CD14-positive monocyte (primary cell): ENCODE measurements at regions not wholly inside any gene's neighbourhood (a gene's known extent, or its start where the extent isn't known, plus 50 kb on each side); places are given as distances from the start of the nearest gene placed in this dataset.

Source experiments
- DNase-seq, 3 donors: peaks; one replicate each; pipeline ENCODE4 v3.0.0-alpha.2; 2011 to 2022
- H2AFZ ChIP-seq: 2 replicates; pipeline ENCODE4 v1.6.0; 2012; ENCODE audit warnings: mild to moderate bottlenecking, low read depth, low read length, inconsistent platforms; ENCODE audit not compliant: insufficient read depth, poor library complexity, severe bottlenecking
- H3K27ac ChIP-seq, 2 donors: 1 replicate in 1 of 2; 2 replicates in 1 of 2; pipeline ENCODE4 v1.5.1; 2012 to 2013; ENCODE audit warnings: low read length in 2 of 2, control low read depth in 1 of 2, inconsistent platforms in 1 of 2, low read depth in 1 of 2, mild to moderate bottlenecking in 1 of 2
- H3K27me3 ChIP-seq, 2 donors: one replicate each; pipeline versions ENCODE4 v1.6.0 to v1.6.1; 2011 to 2013; ENCODE audit warnings: low read length in 2 of 2; ENCODE audit not compliant: control insufficient read depth in 2 of 2, insufficient read depth in 2 of 2
- H3K36me3 ChIP-seq, 2 donors: replicated peaks in 1 of 2; 1 replicate in 1 of 2; 2 replicates in 1 of 2; pipeline versions ENCODE4 v1.5.1 to v1.6.1; 2012 to 2013; ENCODE audit warnings: low read length in 2 of 2, control low read depth in 1 of 2, inconsistent platforms in 1 of 2, mild to moderate bottlenecking in 1 of 2; ENCODE audit not compliant: insufficient read depth in 2 of 2, control insufficient read depth in 1 of 2
- H3K4me1 ChIP-seq, 2 donors: 1 replicate in 1 of 2; 2 replicates in 1 of 2; pipeline versions ENCODE4 v1.5.1 to v1.6.1; 2012 to 2013; ENCODE audit warnings: low read length in 2 of 2, control low read depth in 1 of 2, inconsistent platforms in 1 of 2, mild to moderate bottlenecking in 1 of 2, moderate library complexity in 1 of 2; ENCODE audit not compliant: insufficient read depth in 2 of 2, control insufficient read depth in 1 of 2
- H3K4me2 ChIP-seq: replicated peaks from 2 replicates; pipeline ENCODE3; 2012; ENCODE audit warnings: low read length, moderate library complexity, mild to moderate bottlenecking; ENCODE audit not compliant: poor library complexity, severe bottlenecking; ENCODE audit errors: extremely low read depth
- H3K4me3 ChIP-seq, 3 experiments: fragments of 200-600 bp in 1 of 3; sonication (generic) in 1 of 3; replicated peaks in 1 of 3; 1 replicate in 2 of 3; 2 replicates in 1 of 3; pipeline ENCODE4 v1.5.1; 2011 to 2013; ENCODE audit warnings: low read length in 3 of 3, mild to moderate bottlenecking in 3 of 3, control low read depth in 2 of 3, low read depth in 2 of 3, inconsistent platforms in 1 of 3, moderate library complexity in 1 of 3
- H3K79me2 ChIP-seq: 2 replicates; pipeline ENCODE4 v1.6.0; 2012; ENCODE audit warnings: mild to moderate bottlenecking, control low read depth, inconsistent platforms, low read length, moderate library complexity; ENCODE audit not compliant: insufficient read depth
- H3K9ac ChIP-seq: 2 replicates; pipeline ENCODE4 v1.6.0; 2017; ENCODE audit warnings: low read length, mild to moderate bottlenecking; ENCODE audit not compliant: insufficient read depth, poor library complexity, severe bottlenecking
- H3K9me3 ChIP-seq, 2 donors: replicated peaks in 1 of 2; 1 replicate in 1 of 2; 2 replicates in 1 of 2; pipeline versions ENCODE4 v1.5.1 to v1.6.1; 2012 to 2013; ENCODE audit warnings: low read length in 2 of 2, control low read depth in 1 of 2; ENCODE audit not compliant: control insufficient read depth in 1 of 2, insufficient read depth in 1 of 2
- H4K20me1 ChIP-seq: 2 replicates; pipeline ENCODE4 v1.6.0; 2012; ENCODE audit warnings: mild to moderate bottlenecking, low read length, control low read depth, moderate library complexity; ENCODE audit not compliant: insufficient read depth
- H3K27ac Mint-ChIP-seq, 7 donors: one replicate each; pipeline ENCODE4 v1.8.0; 2020; ENCODE audit warnings: mild to moderate bottlenecking in 7 of 7, mixed read lengths in 7 of 7, moderate library complexity in 6 of 7, inconsistent platforms in 2 of 7
- H3K27me3 Mint-ChIP-seq, 3 donors: one replicate each; pipeline ENCODE4 v1.8.0; 2021 to 2022; ENCODE audit warnings: low read depth in 3 of 3, mild to moderate bottlenecking in 3 of 3, mixed read lengths in 3 of 3, moderate library complexity in 3 of 3, inconsistent platforms in 1 of 3
- H3K36me3 Mint-ChIP-seq, 2 donors: one replicate each; pipeline ENCODE4 v1.8.0; 2020; ENCODE audit warnings: mixed read lengths in 2 of 2, inconsistent platforms in 1 of 2, mild to moderate bottlenecking in 1 of 2
- H3K4me1 Mint-ChIP-seq: one replicate; pipeline ENCODE4 v1.8.0; 2020; ENCODE audit warnings: mild to moderate bottlenecking, mixed read lengths
- H3K4me3 Mint-ChIP-seq, 2 donors: one replicate each; pipeline ENCODE4 v1.8.0; 2020; ENCODE audit warnings: mild to moderate bottlenecking in 2 of 2, mixed read lengths in 2 of 2, moderate library complexity in 1 of 2
- H3K9me3 Mint-ChIP-seq, 7 donors: one replicate each; pipeline ENCODE4 v1.8.0; 2020 to 2022; ENCODE audit warnings: mixed read lengths in 7 of 7, mild to moderate bottlenecking in 6 of 7, moderate library complexity in 6 of 7, inconsistent platforms in 2 of 7
- WGBS: methylation state at CpG from one replicate; pipeline ENCODE4 v1.1.5; 2013; ENCODE audit warnings: missing lambda C conversion rate; ENCODE audit not compliant: insufficient coverage; 5-methylcytosine and 5-hydroxymethylcytosine counted together
- intact Hi-C, 2 donors: fragments of 100-400 bp; cut with micrococcal nuclease; formaldehyde crosslinking; loops; one replicate each; pipeline versions ENCODE4 v1.15.0 to v1.15.1; 2023
- TF ChIP-seq, protein P1 (sequence below): fragments of 200-600 bp; IDR thresholded peaks from one replicate; pipeline ENCODE4 v1.8.0; 2022; ENCODE audit warnings: antibody characterized with exemption, mild to moderate bottlenecking

DNA sequence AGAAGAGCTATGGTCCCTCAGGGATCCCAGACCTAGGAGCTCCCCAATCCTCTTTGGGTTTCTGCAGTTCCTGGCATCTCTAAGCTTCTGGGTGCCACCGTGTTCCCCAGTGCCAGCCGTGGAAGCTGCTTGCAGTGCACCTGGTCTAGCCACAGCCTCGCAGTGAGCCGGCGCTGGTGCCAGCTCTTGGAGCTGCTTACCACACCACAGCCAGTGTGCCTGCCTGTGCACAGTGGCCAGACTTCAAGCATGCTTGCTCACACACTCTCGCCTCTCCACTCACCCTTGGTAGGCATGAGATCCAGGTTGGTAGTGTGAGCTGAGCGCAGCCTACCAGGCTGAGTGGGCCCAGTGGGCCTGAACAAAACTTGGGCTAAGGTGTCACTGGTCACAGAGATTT is 971.9 kb downstream of the DCDC2C start:
- Histone ChIP-seq H3K9me3 (peaks cover 18 to 29% of the 10 kb centered on the region in 2 donors), H3K4me3 (no peak overlapping the region), H3K27me3 (no peaks in the 10 kb centered on the region), H2AFZ (no peak overlapping the region), H3K4me2 (no peak overlapping the region), H4K20me1 (no peaks in the 10 kb centered on the region), H3K36me3 (no peaks in the 10 kb centered on the region), H3K27ac (no peak overlapping the region), H3K9ac (no peak overlapping the region), H3K79me2 (no peaks in the 10 kb centered on the region), H3K4me1 (no peaks in the 10 kb centered on the region)
- Mint-ChIP-seq H3K4me1 (no peaks in the 10 kb centered on the region), H3K36me3 (no peaks in the 10 kb centered on the region), H3K27ac (no peak overlapping the region), H3K4me3 (no peak overlapping the region), H3K9me3 (peaks cover 2 to 17% (median 5%) of the 10 kb centered on the region in 7 donors), H3K27me3 (peaks cover 0 to 1% (median 0%) of the 10 kb centered on the region in 3 donors)
- intact Hi-C loops: no loop called here
- TF ChIP-seq, protein P1, sequence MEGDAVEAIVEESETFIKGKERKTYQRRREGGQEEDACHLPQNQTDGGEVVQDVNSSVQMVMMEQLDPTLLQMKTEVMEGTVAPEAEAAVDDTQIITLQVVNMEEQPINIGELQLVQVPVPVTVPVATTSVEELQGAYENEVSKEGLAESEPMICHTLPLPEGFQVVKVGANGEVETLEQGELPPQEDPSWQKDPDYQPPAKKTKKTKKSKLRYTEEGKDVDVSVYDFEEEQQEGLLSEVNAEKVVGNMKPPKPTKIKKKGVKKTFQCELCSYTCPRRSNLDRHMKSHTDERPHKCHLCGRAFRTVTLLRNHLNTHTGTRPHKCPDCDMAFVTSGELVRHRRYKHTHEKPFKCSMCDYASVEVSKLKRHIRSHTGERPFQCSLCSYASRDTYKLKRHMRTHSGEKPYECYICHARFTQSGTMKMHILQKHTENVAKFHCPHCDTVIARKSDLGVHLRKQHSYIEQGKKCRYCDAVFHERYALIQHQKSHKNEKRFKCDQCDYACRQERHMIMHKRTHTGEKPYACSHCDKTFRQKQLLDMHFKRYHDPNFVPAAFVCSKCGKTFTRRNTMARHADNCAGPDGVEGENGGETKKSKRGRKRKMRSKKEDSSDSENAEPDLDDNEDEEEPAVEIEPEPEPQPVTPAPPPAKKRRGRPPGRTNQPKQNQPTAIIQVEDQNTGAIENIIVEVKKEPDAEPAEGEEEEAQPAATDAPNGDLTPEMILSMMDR: no peak
- no peak for DNase-seq
- 95% methylated on average over 7 of the region's 7 CpGs for WGBS

DNA sequence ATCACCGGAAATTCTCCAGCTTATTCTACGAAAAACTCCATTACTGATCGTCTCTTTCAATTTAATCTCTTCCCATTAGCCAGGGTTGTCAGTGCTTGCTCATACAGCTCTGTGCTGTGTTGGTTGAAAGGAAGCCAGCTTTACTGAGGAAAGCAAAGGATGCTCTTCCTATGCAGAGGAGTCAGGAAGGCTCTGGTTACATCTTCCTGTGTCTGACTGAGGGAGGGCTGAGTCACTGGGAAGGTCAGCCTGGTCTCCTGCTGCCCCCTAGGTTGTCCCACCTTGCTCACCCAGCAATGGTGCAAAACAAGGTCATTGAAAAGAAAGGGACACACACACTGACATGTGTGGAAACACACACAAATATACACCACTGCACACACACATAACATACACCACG is 975.6 kb downstream of the DCDC2C start:
- H3K9me3 ChIP-seq: peaks cover 16 to 28% of the 10 kb centered on the region in 2 donors
- H3K4me3 ChIP-seq: no peak overlapping the region
- no peaks in the 10 kb centered on the region for H3K36me3 ChIP-seq
- Mint-ChIP-seq H3K36me3 (no peaks in the 10 kb centered on the region), H3K27me3 (no peaks in the 10 kb centered on the region), H3K9me3 (peaks cover 2 to 20% (median 6%) of the 10 kb centered on the region in 7 donors), H3K4me1 (no peaks in the 10 kb centered on the region), H3K4me3 (no peak overlapping the region), H3K27ac (no peak overlapping the region)
- TF ChIP-seq, protein P1: no peak
- no peak for DNase-seq
- H3K4me1 ChIP-seq: no peaks in the 10 kb centered on the region
- H4K20me1 ChIP-seq: no peaks in the 10 kb centered on the region
- no peak overlapping the region for H3K9ac ChIP-seq
- H3K27ac ChIP-seq: no peak overlapping the region
- H3K27me3 ChIP-seq: no peaks in the 10 kb centered on the region
- H3K4me2 ChIP-seq: no peak overlapping the region
- intact Hi-C loops: no loop called here
- WGBS: 100% methylated on average over 2 of the region's 4 CpGs
- H2AFZ ChIP-seq: no peak overlapping the region
- no peaks in the 10 kb centered on the region for H3K79me2 ChIP-seq
